Erythroblast (primary cell): ENCODE measurements at regions not wholly inside any gene's neighbourhood (a gene's known extent, or its start where the extent isn't known, plus 50 kb on each side); places are given as distances from the start of the nearest gene placed in this dataset.

ENCODE experiments used
- GATA1 ChIP-seq: IDR thresholded peaks from 2 replicates; pipeline ENCODE4 v1.6.1; 2011; ENCODE audit warnings: low read depth, mild to moderate bottlenecking, control low read depth, low read length, moderate library complexity
- POLR2A ChIP-seq: IDR thresholded peaks from 2 replicates; pipeline ENCODE4 v1.6.1; 2011; ENCODE audit warnings: mild to moderate bottlenecking, low read length

DNA sequence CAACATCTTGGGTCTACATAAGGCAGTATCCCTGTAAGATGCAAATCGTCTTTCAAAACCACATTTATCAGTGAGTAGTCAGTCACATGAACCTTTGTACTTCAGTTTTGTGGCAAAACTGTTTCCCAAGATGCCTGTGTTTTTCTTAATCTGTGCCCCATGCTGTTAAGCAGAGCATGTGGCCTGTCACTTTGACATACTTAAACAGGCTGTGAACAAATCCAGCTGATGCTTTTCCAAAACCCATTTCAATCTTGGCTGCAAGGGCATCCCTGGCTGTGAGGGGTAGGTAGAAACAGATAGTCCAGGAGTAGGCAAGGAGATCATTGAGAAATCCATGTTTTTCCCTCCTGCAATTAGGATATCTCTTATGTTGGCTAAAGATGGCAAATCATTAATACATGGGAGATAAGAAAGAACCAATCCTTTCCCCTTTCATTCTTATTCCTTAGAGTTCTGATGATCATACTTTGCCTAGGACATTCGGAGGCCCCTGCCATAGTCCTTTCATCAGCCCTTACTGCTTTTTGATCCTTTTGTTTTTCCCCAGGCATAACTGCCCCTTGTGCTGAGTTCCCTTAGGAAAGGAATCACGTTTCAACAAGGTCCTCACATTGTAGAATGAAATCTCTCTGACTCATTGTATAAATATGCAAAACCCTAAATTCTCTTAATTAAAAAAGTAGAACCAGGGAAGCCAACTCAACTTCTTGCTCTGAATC is 121.1 kb upstream of the EEA1 start:
- TF ChIP-seq POLR2A (no peak), GATA1 (no peak)
